ENCODE measurements at regions not wholly inside any gene's neighbourhood (a gene's known extent, or its start where the extent isn't known, plus 50 kb on each side); places are given as distances from the start of the nearest gene placed in this dataset.

- DNase-seq (ENCODE audit: low read depth in 4 of 4, low spot score in 1 of 4): no peak
Measured at GRCh38 chr17:73694491-73694890, 50.2 kb upstream of the SDK2 start.

GRCh38 chr17:73695035-73695738 lies 50.9 kb upstream of the SDK2 start:
- DNase-seq (ENCODE audit: low read depth in 4 of 4, low spot score in 1 of 4): no peak

GRCh38 chr17:73696251-73696650 lies 52.0 kb upstream of the SDK2 start:
- DNase-seq (ENCODE audit: low read depth in 4 of 4, low spot score in 1 of 4): no peak

GRCh38 chr17:73697872-73698271 lies 53.6 kb upstream of the SDK2 start:
- DNase-seq (ENCODE audit: low read depth in 4 of 4, low spot score in 1 of 4): no peak

- no peak for DNase-seq (ENCODE audit: low read depth in 4 of 4, low spot score in 1 of 4)
Measured at GRCh38 chr17:73698966-73699365, 54.7 kb upstream of the SDK2 start.

GRCh38 chr17:73701701-73702100 lies 57.5 kb upstream of the SDK2 start:
- DNase-seq (ENCODE audit: low read depth in 4 of 4, low spot score in 1 of 4): no peak

GRCh38 chr17:73703192-73703591 lies 58.9 kb upstream of the SDK2 start:
- DNase-seq (ENCODE audit: low read depth in 4 of 4, low spot score in 1 of 4): no peak

GRCh38 chr17:73703917-73704316 lies 59.7 kb upstream of the SDK2 start:
- DNase-seq (ENCODE audit: low read depth in 4 of 4, low spot score in 1 of 4): no peak

GRCh38 chr17:73705594-73705993 lies 61.3 kb upstream of the SDK2 start:
- DNase-seq (ENCODE audit: low read depth in 4 of 4, low spot score in 1 of 4): no peak

- no peak for DNase-seq (ENCODE audit: low read depth in 4 of 4, low spot score in 1 of 4)
Measured at GRCh38 chr17:73706428-73706827, 62.2 kb upstream of the SDK2 start.

GRCh38 chr17:73706858-73707257 lies 62.6 kb upstream of the SDK2 start:
- no peak for DNase-seq (ENCODE audit: low read depth in 4 of 4, low spot score in 1 of 4)

GRCh38 chr17:73707358-73707757 lies 63.1 kb upstream of the SDK2 start:
- DNase-seq (ENCODE audit: low read depth in 4 of 4, low spot score in 1 of 4): no peak

- peak; percentile 35 to 60 (median 48) for DNase-seq (ENCODE audit: low read depth in 4 of 4, low spot score in 1 of 4)
Measured at GRCh38 chr17:73710095-73710592, 65.9 kb upstream of the SDK2 start.

GRCh38 chr17:73711184-73711583 lies 66.9 kb upstream of the SDK2 start:
- no peak for DNase-seq (ENCODE audit: low read depth in 4 of 4, low spot score in 1 of 4)

- no peak for DNase-seq (ENCODE audit: low read depth in 4 of 4, low spot score in 1 of 4)
Measured at GRCh38 chr17:73711916-73712315, 67.7 kb upstream of the SDK2 start.

GRCh38 chr17:73713136-73713535 lies 68.9 kb upstream of the SDK2 start:
- DNase-seq (ENCODE audit: low read depth in 4 of 4, low spot score in 1 of 4): no peak

- DNase-seq (ENCODE audit: low read depth in 4 of 4, low spot score in 1 of 4): no peak
Measured at GRCh38 chr17:73715769-73716168, 71.5 kb upstream of the SDK2 start.

- DNase-seq (ENCODE audit: low read depth in 4 of 4, low spot score in 1 of 4): no peak
Measured at GRCh38 chr17:73717690-73718089, 73.4 kb upstream of the SDK2 start.

- no peak for DNase-seq (ENCODE audit: low read depth in 4 of 4, low spot score in 1 of 4)
Measured at GRCh38 chr17:73718362-73718761, 74.1 kb upstream of the SDK2 start.

- no peak for DNase-seq (ENCODE audit: low read depth in 4 of 4, low spot score in 1 of 4)
Measured at GRCh38 chr17:73718912-73719311, 74.7 kb upstream of the SDK2 start.

GRCh38 chr17:73719588-73720071 lies 75.4 kb upstream of the SDK2 start:
- no peak for DNase-seq (ENCODE audit: low read depth in 4 of 4, low spot score in 1 of 4)

GRCh38 chr17:73720187-73720834 lies 76.1 kb upstream of the SDK2 start:
- DNase-seq (ENCODE audit: low read depth in 4 of 4, low spot score in 1 of 4): no peak

- DNase-seq (ENCODE audit: low read depth in 4 of 4, low spot score in 1 of 4): no peak
Measured at GRCh38 chr17:73722165-73722564, 77.9 kb upstream of the SDK2 start.
